CD4-positive, alpha-beta T cell (primary cell): ENCODE measurements at regions not wholly inside any gene's neighbourhood (a gene's known extent, or its start where the extent isn't known, plus 50 kb on each side); places are given as distances from the start of the nearest gene placed in this dataset.

Experiments
- ATAC-seq: fragments of 200-7000 bp; cut with Tn5 transposase; one replicate; pipeline ENCODE4 v1.10.0; 2022; ENCODE audit warnings: mild to moderate bottlenecking; ENCODE audit not compliant: poor library complexity
- CTCF ChIA-PET: fragments of 350-600 bp; sonication (Branson Sonifier 250); formaldehyde crosslinking; loops from one replicate; lab custom pipeline; 2021; ENCODE audit warnings: antibody characterized with exemption, inconsistent platforms; lab: Charles Lee
- POLR2A ChIA-PET: fragments of 350-600 bp; sonication (Branson Sonifier 250); formaldehyde crosslinking; loops from one replicate; lab custom pipeline; 2021; ENCODE audit warnings: antibody characterized with exemption, inconsistent platforms; lab: Charles Lee
- DNase-seq, 14 experiments: peaks; one replicate each; pipeline ENCODE4 v3.0.0-alpha.2; 2013 to 2020; ENCODE audit warnings: mixed read lengths in 2 of 14
- H3K27ac ChIP-seq, 2 donors: one replicate each; pipeline versions ENCODE4 v1.5.1 to v1.7.0; 2013; ENCODE audit warnings: low read length in 2 of 2, low read depth in 1 of 2, mild to moderate bottlenecking in 1 of 2
- H3K27me3 ChIP-seq, 2 experiments: 1 replicate in 1 of 2; 2 replicates in 1 of 2; pipeline versions ENCODE4 v1.6.1 to v1.7.0; 2013; ENCODE audit warnings: low read length in 2 of 2, control low read depth in 1 of 2, mild to moderate bottlenecking in 1 of 2, moderate library complexity in 1 of 2; ENCODE audit not compliant: insufficient read depth in 2 of 2, control insufficient read depth in 1 of 2
- H3K36me3 ChIP-seq: one replicate; pipeline ENCODE4 v1.6.1; 2013; ENCODE audit warnings: low read length, control low read depth; ENCODE audit not compliant: insufficient read depth
- H3K4me1 ChIP-seq: one replicate; pipeline ENCODE4 v1.6.1; 2013; ENCODE audit warnings: low read length, control low read depth; ENCODE audit not compliant: insufficient read depth
- H3K4me3 ChIP-seq: one replicate; pipeline ENCODE4 v1.5.1; 2013; ENCODE audit warnings: mild to moderate bottlenecking, low read length, moderate library complexity
- H3K9me3 ChIP-seq, 2 experiments: 1 replicate in 1 of 2; 2 replicates in 1 of 2; pipeline versions ENCODE4 v1.6.1 to v1.7.0; 2013; ENCODE audit warnings: low read length in 2 of 2, mild to moderate bottlenecking in 2 of 2, control low read depth in 1 of 2, moderate library complexity in 1 of 2; ENCODE audit not compliant: control insufficient read depth in 1 of 2, insufficient read depth in 1 of 2
- H3K27ac Mint-ChIP-seq: one replicate; pipeline ENCODE4 v1.8.0; 2020; ENCODE audit warnings: mixed read lengths
- H3K27me3 Mint-ChIP-seq: one replicate; pipeline ENCODE4 v1.8.0; 2021; ENCODE audit warnings: mixed read lengths
- H3K36me3 Mint-ChIP-seq: one replicate; pipeline ENCODE4 v1.8.0; 2021; ENCODE audit warnings: low read depth, mixed read lengths
- H3K4me1 Mint-ChIP-seq: one replicate; pipeline ENCODE4 v1.8.0; 2021; ENCODE audit warnings: low read depth, mixed read lengths
- H3K4me3 Mint-ChIP-seq: one replicate; pipeline ENCODE4 v1.8.0; 2020; ENCODE audit warnings: mild to moderate bottlenecking, mixed read lengths
- H3K9me3 Mint-ChIP-seq: one replicate; pipeline ENCODE4 v1.8.0; 2020; ENCODE audit warnings: mixed read lengths
- CTCF ChIP-seq: fragments of 200-600 bp; IDR thresholded peaks from one replicate; pipeline ENCODE4 v1.8.0; 2022; ENCODE audit warnings: antibody characterized with exemption, mild to moderate bottlenecking
- intact Hi-C, 2 experiments: fragments of 100-400 bp; cut with DNase I in 1 of 2; cut with micrococcal nuclease in 1 of 2; formaldehyde crosslinking; loops; one replicate each; pipeline versions ENCODE4 v1.15.1 to v1.9.0; 2023 to 2025; cut with DNase I, micrococcal nuclease

- no peak overlapping the region for H3K4me3 Mint-ChIP-seq
- CTCF ChIA-PET = interaction anchor here (1.0 kb wide), 1 partner anchor 20 kb away, joined by 3 read pairs; no protein-coding TSS in a partner anchor
- intact Hi-C loops = no loop called here
- Histone ChIP-seq H3K4me1 (no peaks in the 10 kb centered on the region), H3K36me3 (no peaks in the 10 kb centered on the region), H3K4me3 (no peak overlapping the region), H3K27ac (no peak overlapping the region), H3K9me3 (no peaks in the 10 kb centered on the region), H3K27me3 (no peaks in the 10 kb centered on the region)
- no peaks in the 10 kb centered on the region for H3K36me3 Mint-ChIP-seq
- no peaks in the 10 kb centered on the region for H3K9me3 Mint-ChIP-seq
- POLR2A ChIA-PET = no interaction called here
- DNase-seq (no peak), ATAC-seq (no peak)
- no peak for TF ChIP-seq CTCF
- no peak overlapping the region for H3K27ac Mint-ChIP-seq
- peaks cover 9% of the 10 kb centered on the region for H3K27me3 Mint-ChIP-seq
- H3K4me1 Mint-ChIP-seq = no peaks in the 10 kb centered on the region
Observed at GRCh38 chr2:67295851-67296250, 101.3 kb upstream of the ETAA1 start.

GRCh38 chr2:67304300-67304890 lies 92.7 kb upstream of the ETAA1 start:
- TF ChIP-seq CTCF = no peak
- DNase-seq (no peak), ATAC-seq (no peak)
- Mint-ChIP-seq H3K4me1 (no peaks in the 10 kb centered on the region), H3K36me3 (no peaks in the 10 kb centered on the region), H3K9me3 (no peaks in the 10 kb centered on the region), H3K27ac (no peak overlapping the region), H3K27me3 (peaks cover 7% of the 10 kb centered on the region), H3K4me3 (no peak overlapping the region)
- H3K9me3 ChIP-seq = no peaks in the 10 kb centered on the region
- no peak overlapping the region for H3K27ac ChIP-seq
- peaks cover 0 to 2% of the 10 kb centered on the region in 2 experiments for H3K27me3 ChIP-seq
- no peaks in the 10 kb centered on the region for H3K4me1 ChIP-seq
- H3K4me3 ChIP-seq = no peak overlapping the region
- ChIA-PET POLR2A (no interaction called here), CTCF (no interaction called here)
- no peaks in the 10 kb centered on the region for H3K36me3 ChIP-seq
- intact Hi-C loops = no loop called here

- Mint-ChIP-seq H3K27ac (no peak overlapping the region), H3K4me3 (no peak overlapping the region), H3K4me1 (no peaks in the 10 kb centered on the region), H3K9me3 (no peaks in the 10 kb centered on the region), H3K27me3 (no peaks in the 10 kb centered on the region), H3K36me3 (no peaks in the 10 kb centered on the region)
- ChIA-PET POLR2A (no interaction called here), CTCF (interaction anchor here (1.2 kb wide), 1 partner anchor 27 kb away, joined by 4 read pairs; no protein-coding TSS in a partner anchor)
- Histone ChIP-seq H3K36me3 (no peaks in the 10 kb centered on the region), H3K4me3 (no peak overlapping the region), H3K4me1 (no peaks in the 10 kb centered on the region), H3K27ac (no peak overlapping the region), H3K27me3 (no peaks in the 10 kb centered on the region), H3K9me3 (no peaks in the 10 kb centered on the region)
- intact Hi-C loops = no loop called here
- DNase-seq (no peak), ATAC-seq (no peak)
- no peak for TF ChIP-seq CTCF
Observed at GRCh38 chr2:67309281-67309680, 87.9 kb upstream of the ETAA1 start.
